ENCODE measurements at regions not wholly inside any gene's neighbourhood (a gene's known extent, or its start where the extent isn't known, plus 50 kb on each side); places are given as distances from the start of the nearest gene placed in this dataset.

- intact Hi-C loops (cut with DNase I): no loop called here
- TF ChIP-seq CTCF (IDR thresholded peaks at IDR 0.05) (no peak), POLR2A (IDR thresholded peaks at IDR 0.05) (no peak)
- no peaks in the 10 kb centered on the region for H3K36me3 ChIP-seq
- H3K4me1 ChIP-seq: no peaks in the 10 kb centered on the region
- H3K4me3 ChIP-seq: no peak overlapping the region
- no peaks in the 10 kb centered on the region for H3K9me3 ChIP-seq
- no peaks in the 10 kb centered on the region for H3K27me3 ChIP-seq
- DNase-seq: no peak
- H3K27ac ChIP-seq: no peak overlapping the region
These were observed 522.6 kb downstream of the RFC3 start for GRCh38 chr13:34340534-34340933.

GRCh38 chr13:34343413-34343940, 525.5 kb downstream of the RFC3 start:
- WGBS, 2 donors: 62 to 71% methylated on average over 1 of the region's 1 CpG
- Histone ChIP-seq H3K4me3 (no peak overlapping the region), H3K36me3 (no peaks in the 10 kb centered on the region), H3K9me3 (no peaks in the 10 kb centered on the region), H3K27me3 (no peaks in the 10 kb centered on the region), H3K27ac (no peak overlapping the region), H3K4me1 (peaks cover 0 to 10% (median 0%) of the 10 kb centered on the region in 3 donors)
- no peak for DNase-seq
- TF ChIP-seq POLR2A (IDR thresholded peaks at IDR 0.05): no peak
- no peak for TF ChIP-seq CTCF (IDR thresholded peaks at IDR 0.05)
- intact Hi-C loops (cut with DNase I): no loop called here

GRCh38 chr13:34344816-34345215, 526.9 kb downstream of the RFC3 start:
- peaks cover 0 to 12% (median 0%) of the 10 kb centered on the region in 3 donors for H3K4me1 ChIP-seq
- DNase-seq: no peak
- 74 to 80% methylated on average over 4 of the region's 4 CpGs for whole genome bisulfite sequencing, 2 donors
- no peaks in the 10 kb centered on the region for H3K9me3 ChIP-seq
- H3K27ac ChIP-seq: no peak overlapping the region
- H3K27me3 ChIP-seq: no peaks in the 10 kb centered on the region
- no peaks in the 10 kb centered on the region for H3K36me3 ChIP-seq
- no peak overlapping the region for H3K4me3 ChIP-seq
- TF ChIP-seq CTCF (IDR thresholded peaks at IDR 0.05) (no peak), POLR2A (IDR thresholded peaks at IDR 0.05) (no peak)
- intact Hi-C loops (cut with DNase I): no loop called here

- 53 to 58% methylated on average over 7 of the region's 7 CpGs for WGBS, 2 donors
- TF ChIP-seq POLR2A (IDR thresholded peaks at IDR 0.05): no peak
- TF ChIP-seq CTCF (IDR thresholded peaks at IDR 0.05): no peak
- Histone ChIP-seq H3K27me3 (no peaks in the 10 kb centered on the region), H3K36me3 (no peaks in the 10 kb centered on the region), H3K27ac (no peak overlapping the region), H3K4me1 (peaks cover 0 to 12% (median 0%) of the 10 kb centered on the region in 3 donors), H3K9me3 (no peaks in the 10 kb centered on the region), H3K4me3 (no peak overlapping the region)
- DNase-seq: no peak
- intact Hi-C loops (cut with DNase I): no loop called here
These were observed 527.5 kb downstream of the RFC3 start for GRCh38 chr13:34345258-34345965.

GRCh38 chr13:34346626-34347025, 528.7 kb downstream of the RFC3 start:
- intact Hi-C loops (cut with DNase I): no loop called here
- TF ChIP-seq POLR2A (IDR thresholded peaks at IDR 0.05) (no peak), CTCF (IDR thresholded peaks at IDR 0.05) (no peak)
- no peaks in the 10 kb centered on the region for H3K27me3 ChIP-seq
- H3K9me3 ChIP-seq: no peaks in the 10 kb centered on the region
- WGBS, 2 donors: 66 to 78% methylated on average over 4 of the region's 4 CpGs
- no peak overlapping the region for H3K27ac ChIP-seq
- no peaks in the 10 kb centered on the region for H3K36me3 ChIP-seq
- no peak for DNase-seq
- H3K4me1 ChIP-seq: peaks cover 0 to 12% (median 0%) of the 10 kb centered on the region in 3 donors
- H3K4me3 ChIP-seq: no peak overlapping the region

Data from esophagus squamous epithelium (tissue), 5 donors.